Neural progenitor cell (in vitro differentiated cells): ENCODE measurements at regions not wholly inside any gene's neighbourhood (a gene's known extent, or its start where the extent isn't known, plus 50 kb on each side); places are given as distances from the start of the nearest gene placed in this dataset.

Experiments used
- DNase-seq: peaks from one replicate; pipeline ENCODE4 v3.0.0-alpha.2; 2016; ENCODE audit warnings: low spot score
- H2AFZ ChIP-seq: fragments of 200-600 bp; sonication (generic); replicated peaks from 2 replicates; pipeline ENCODE4 v1.6.1; 2016; ENCODE audit warnings: antibody characterized with exemption
- H3F3A ChIP-seq: fragments of 200-600 bp; sonication (generic); 2 replicates; pipeline ENCODE4 v1.6.1; 2016; ENCODE audit warnings: antibody characterized with exemption, low read depth
- H3K27ac ChIP-seq: fragments of 200-600 bp; sonication (generic); 2 replicates; pipeline ENCODE4 v1.5.1; 2016; ENCODE audit warnings: mild to moderate bottlenecking
- H3K27me3 ChIP-seq: fragments of 200-600 bp; sonication (generic); 2 replicates; pipeline ENCODE4 v1.6.1; 2016; ENCODE audit warnings: mild to moderate bottlenecking, moderate library complexity
- H3K36me3 ChIP-seq: fragments of 200-600 bp; sonication (generic); 2 replicates; pipeline ENCODE4 v1.5.1; 2016
- H3K4me1 ChIP-seq: fragments of 200-600 bp; sonication (generic); 2 replicates; pipeline ENCODE4 v1.6.1; 2016; ENCODE audit warnings: mixed run types
- H3K4me2 ChIP-seq: fragments of 200-600 bp; sonication (generic); 2 replicates; pipeline ENCODE4 v1.6.1; 2016
- H3K4me3 ChIP-seq: fragments of 200-600 bp; sonication (generic); 2 replicates; pipeline ENCODE4 v1.5.1; 2016
- H3K79me2 ChIP-seq: fragments of 200-600 bp; sonication (generic); 2 replicates; pipeline ENCODE4 v1.6.1; 2016; ENCODE audit warnings: low read depth
- H3K9ac ChIP-seq: fragments of 200-600 bp; sonication (generic); 2 replicates; pipeline ENCODE4 v1.6.1; 2016
- H3K9me3 ChIP-seq: fragments of 200-600 bp; sonication (generic); 2 replicates; pipeline ENCODE4 v1.5.1; 2016; ENCODE audit warnings: low read depth
- H4K20me1 ChIP-seq: fragments of 200-600 bp; sonication (generic); 2 replicates; pipeline ENCODE4 v1.6.1; 2016; ENCODE audit warnings: low read depth
- H3K27ac Mint-ChIP-seq: 3 replicates; pipeline ENCODE4 v1.8.0; 2021; ENCODE audit warnings: mixed read lengths
- H3K27me3 Mint-ChIP-seq: 2 replicates; pipeline ENCODE4 v1.8.0; 2022; ENCODE audit warnings: low read depth, mild to moderate bottlenecking, inconsistent platforms, moderate library complexity, mixed read lengths; ENCODE audit not compliant: insufficient read depth
- H3K36me3 Mint-ChIP-seq: 3 replicates; pipeline ENCODE4 v1.8.0; 2021; ENCODE audit warnings: mixed read lengths
- H3K4me1 Mint-ChIP-seq: 3 replicates; pipeline ENCODE4 v1.8.0; 2021; ENCODE audit warnings: mixed read lengths
- H3K4me3 Mint-ChIP-seq: 3 replicates; pipeline ENCODE4 v1.8.0; 2021; ENCODE audit warnings: mild to moderate bottlenecking, moderate library complexity, mixed read lengths
- H3K9me3 Mint-ChIP-seq: 3 replicates; pipeline ENCODE4 v1.8.0; 2020; ENCODE audit warnings: mixed read lengths
- CTCF ChIP-seq: fragments of 200-600 bp; sonication (generic); IDR thresholded peaks from 2 replicates; pipeline ENCODE4 v1.5.1; 2017; ENCODE audit warnings: antibody characterized with exemption, mild to moderate bottlenecking
- EZH2 ChIP-seq: fragments of 200-600 bp; sonication (generic); IDR thresholded peaks from 2 replicates; pipeline ENCODE4 v1.6.1; 2017; ENCODE audit warnings: antibody characterized with exemption, mild to moderate bottlenecking, moderate library complexity
- EZH2phosphoT487 ChIP-seq: fragments of 200-600 bp; sonication (generic); IDR thresholded peaks from 2 replicates; pipeline ENCODE4 v1.6.1; 2017; ENCODE audit warnings: antibody characterized with exemption

- Histone ChIP-seq H3K79me2 (no peaks in the 10 kb centered on the region), H3K9me3 (no peaks in the 10 kb centered on the region), H3K36me3 (no peaks in the 10 kb centered on the region), H3F3A (peaks cover 35% of the 10 kb centered on the region), H3K27me3 (no peaks in the 10 kb centered on the region), H3K4me3 (no peak overlapping the region), H3K9ac (no peak overlapping the region), H2AFZ (no peak overlapping the region), H3K4me2 (peak overlapping the region; percentile 14), H3K4me1 (peaks cover 66% of the 10 kb centered on the region), H3K27ac (no peak overlapping the region), H4K20me1 (no peaks in the 10 kb centered on the region)
- peaks cover 77% of the 10 kb centered on the region for H3K4me1 Mint-ChIP-seq
- H3K4me3 Mint-ChIP-seq, result no peak overlapping the region
- no peak overlapping the region for H3K27ac Mint-ChIP-seq
- no peak for DNase-seq
- H3K36me3 Mint-ChIP-seq, result no peaks in the 10 kb centered on the region
- TF ChIP-seq EZH2 (no peak), EZH2phosphoT487 (no peak), CTCF (no peak)
- no peaks in the 10 kb centered on the region for H3K9me3 Mint-ChIP-seq
- H3K27me3 Mint-ChIP-seq, result peaks cover 9% of the 10 kb centered on the region
These were observed 338.8 kb downstream of the CYRIA start for GRCh38 chr2:16326711-16327300.

GRCh38 chr2:16325976-16326510 lies 339.6 kb downstream of the CYRIA start:
- Histone ChIP-seq H3K79me2 (no peaks in the 10 kb centered on the region), H2AFZ (no peak overlapping the region), H3K27ac (no peak overlapping the region), H3K27me3 (no peaks in the 10 kb centered on the region), H3K4me1 (peaks cover 62% of the 10 kb centered on the region), H3K9me3 (no peaks in the 10 kb centered on the region), H3K36me3 (no peaks in the 10 kb centered on the region), H3K4me3 (no peak overlapping the region), H3K9ac (no peak overlapping the region), H3K4me2 (no peak overlapping the region), H3F3A (peaks cover 29% of the 10 kb centered on the region), H4K20me1 (no peaks in the 10 kb centered on the region)
- Mint-ChIP-seq H3K27me3 (peaks cover 11% of the 10 kb centered on the region), H3K4me3 (no peak overlapping the region), H3K27ac (peak overlapping the region; percentile 81), H3K4me1 (peaks cover 75% of the 10 kb centered on the region), H3K9me3 (no peaks in the 10 kb centered on the region), H3K36me3 (no peaks in the 10 kb centered on the region)
- TF ChIP-seq EZH2phosphoT487 (no peak), CTCF (no peak), EZH2 (no peak)
- no peak for DNase-seq

GRCh38 chr2:16325016-16325975 lies 340.3 kb downstream of the CYRIA start:
- Histone ChIP-seq H3K27me3 (no peaks in the 10 kb centered on the region), H3K4me1 (peaks cover 62% of the 10 kb centered on the region), H3K9ac (no peak overlapping the region), H3F3A (peaks cover 27% of the 10 kb centered on the region), H3K36me3 (no peaks in the 10 kb centered on the region), H3K4me2 (no peak overlapping the region), H3K79me2 (no peaks in the 10 kb centered on the region), H2AFZ (no peak overlapping the region), H3K27ac (no peak overlapping the region), H3K4me3 (no peak overlapping the region), H3K9me3 (no peaks in the 10 kb centered on the region), H4K20me1 (no peaks in the 10 kb centered on the region)
- no peaks in the 10 kb centered on the region for H3K36me3 Mint-ChIP-seq
- H3K4me1 Mint-ChIP-seq, result peaks cover 74% of the 10 kb centered on the region
- no peaks in the 10 kb centered on the region for H3K9me3 Mint-ChIP-seq
- TF ChIP-seq EZH2phosphoT487, result no peak
- no peak for TF ChIP-seq EZH2
- TF ChIP-seq CTCF, result no peak
- peak; percentile 29 for DNase-seq
- H3K27ac Mint-ChIP-seq, result peak overlapping the region; percentile 81
- peak overlapping the region; percentile 46 for H3K4me3 Mint-ChIP-seq
- peaks cover 11% of the 10 kb centered on the region for H3K27me3 Mint-ChIP-seq
